ENCODE measurements at regions not wholly inside any gene's neighbourhood (a gene's known extent, or its start where the extent isn't known, plus 50 kb on each side); places are given as distances from the start of the nearest gene placed in this dataset.

DNA sequence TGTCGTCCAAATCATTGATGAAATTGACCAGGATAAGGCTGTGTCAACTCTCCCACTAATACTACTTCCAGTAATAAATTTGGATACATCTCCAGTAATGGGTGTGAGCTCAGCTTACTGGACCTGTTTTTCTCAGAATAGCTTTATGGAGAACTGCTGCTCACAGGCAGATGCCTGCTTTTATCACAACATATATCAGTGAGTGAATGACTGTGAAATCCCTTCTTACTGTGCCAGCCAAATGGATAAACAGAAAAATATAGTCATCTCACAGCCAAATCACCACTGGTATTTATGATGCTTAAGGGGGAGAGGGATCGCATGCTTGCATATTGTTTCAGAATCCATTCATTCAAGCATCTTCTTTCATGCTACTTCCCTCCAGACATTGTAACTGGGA is 148.4 kb upstream of the PAPPA start:
- no peaks in the 10 kb centered on the region; a peak in 1 of 22 replicates for H3K9me3 ChIP-seq (replicated peaks in 1 of 11)
- no peak overlapping the region for H3K9ac ChIP-seq
- H3K27me3 ChIP-seq = no peaks in the 10 kb centered on the region
- H3K4me2 ChIP-seq = no peak overlapping the region
- no peaks in the 10 kb centered on the region for H3K4me1 ChIP-seq
- no peak overlapping the region for H3K27ac ChIP-seq
- no peak for TF ChIP-seq Cebpa-rat (IDR thresholded peaks at IDR 0.05)
- no peaks in the 10 kb centered on the region for H4K20me1 ChIP-seq
- H3K4me3 ChIP-seq = no peak overlapping the region
- no peaks in the 10 kb centered on the region for H3K36me3 ChIP-seq

DNA sequence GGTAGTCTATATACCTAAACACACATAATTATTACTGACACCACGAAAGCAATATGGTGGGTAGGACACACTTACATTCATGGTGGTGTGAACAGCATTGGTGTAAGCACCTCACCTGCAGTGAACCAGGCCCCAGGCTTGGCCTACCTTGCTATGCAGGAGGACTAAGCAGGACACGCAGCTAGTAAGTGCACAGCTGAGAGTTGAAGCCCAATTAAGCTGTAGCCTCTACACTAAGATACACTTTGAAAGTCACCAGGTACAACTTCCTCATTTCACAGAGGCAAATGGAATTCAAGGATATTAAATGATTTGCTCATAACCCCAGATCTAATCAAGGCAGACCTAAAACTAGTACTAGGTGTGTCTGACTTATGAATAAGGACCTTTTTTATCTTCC is 145.8 kb upstream of the PAPPA start:
- Histone ChIP-seq H3K4me1 (no peaks in the 10 kb centered on the region), H4K20me1 (no peaks in the 10 kb centered on the region), H3K9me3 (replicated peaks in 1 of 11) (no peaks in the 10 kb centered on the region; a peak in 1 of 22 replicates), H3K4me3 (no peak overlapping the region), H3K36me3 (no peaks in the 10 kb centered on the region), H3K27me3 (no peaks in the 10 kb centered on the region), H3K9ac (no peak overlapping the region), H3K4me2 (no peak overlapping the region), H3K27ac (no peak overlapping the region)
- no peak for TF ChIP-seq Cebpa-rat (IDR thresholded peaks at IDR 0.05)

DNA sequence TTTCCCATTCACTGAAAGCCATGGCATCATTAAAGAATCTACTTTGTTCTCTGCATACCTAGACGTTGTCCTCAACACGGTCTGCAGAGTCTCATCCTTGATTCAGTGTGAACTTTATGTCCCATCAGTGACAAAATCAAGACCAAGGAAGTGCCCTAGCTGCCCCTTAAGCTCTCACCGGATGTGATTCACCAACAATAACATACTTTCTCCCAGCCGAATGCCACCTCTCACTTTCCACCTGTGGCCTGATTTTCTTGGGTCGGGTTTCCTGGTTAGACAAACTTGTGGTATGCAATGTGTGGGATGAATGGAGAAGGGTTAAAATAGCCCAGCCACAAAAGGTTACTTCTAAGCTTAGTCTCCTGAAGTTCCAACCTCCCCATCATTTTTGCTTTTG is 145.3 kb upstream of the PAPPA start:
- Histone ChIP-seq H3K4me3 (no peak overlapping the region), H3K27me3 (no peaks in the 10 kb centered on the region), H3K27ac (no peak overlapping the region), H3K4me1 (no peaks in the 10 kb centered on the region), H4K20me1 (no peaks in the 10 kb centered on the region), H3K4me2 (no peak overlapping the region), H3K9me3 (replicated peaks in 1 of 11) (no peaks in the 10 kb centered on the region; a peak in 1 of 22 replicates), H3K9ac (no peak overlapping the region), H3K36me3 (no peaks in the 10 kb centered on the region)
- TF ChIP-seq Cebpa-rat (IDR thresholded peaks at IDR 0.05) = no peak

DNA sequence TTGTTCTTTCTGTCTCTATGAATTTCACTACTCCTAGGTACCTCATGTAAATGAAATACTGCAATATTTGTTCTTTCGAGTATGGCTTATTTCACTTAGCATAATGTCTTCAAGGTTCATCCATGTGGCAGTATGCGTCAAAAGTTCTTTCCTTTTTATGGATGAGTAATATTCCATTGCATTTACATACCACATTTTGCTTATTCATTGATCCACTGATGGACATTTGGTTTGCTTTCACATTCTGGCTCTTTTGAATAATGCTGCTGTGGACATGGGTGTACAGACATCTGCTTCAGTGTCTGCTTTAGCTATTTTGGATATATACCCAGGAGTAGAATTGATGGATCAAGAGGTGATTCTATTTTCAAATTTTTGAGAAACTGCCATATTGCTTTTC is 144.2 kb upstream of the PAPPA start:
- H3K27me3 ChIP-seq = no peaks in the 10 kb centered on the region
- no peak overlapping the region for H3K4me3 ChIP-seq
- H3K27ac ChIP-seq = no peak overlapping the region
- no peaks in the 10 kb centered on the region; a peak in 1 of 22 replicates for H3K9me3 ChIP-seq (replicated peaks in 1 of 11)
- H3K36me3 ChIP-seq = no peaks in the 10 kb centered on the region
- no peak for TF ChIP-seq Cebpa-rat (IDR thresholded peaks at IDR 0.05)
- H3K4me1 ChIP-seq = 0 out of 20 replicates have a peak, but pooled peaks cover 0 to under 1% (median 0%) of the 10 kb centered on the region in 10 experiments
- no peak overlapping the region for H3K4me2 ChIP-seq
- no peak overlapping the region for H3K9ac ChIP-seq
- H4K20me1 ChIP-seq = no peaks in the 10 kb centered on the region

DNA sequence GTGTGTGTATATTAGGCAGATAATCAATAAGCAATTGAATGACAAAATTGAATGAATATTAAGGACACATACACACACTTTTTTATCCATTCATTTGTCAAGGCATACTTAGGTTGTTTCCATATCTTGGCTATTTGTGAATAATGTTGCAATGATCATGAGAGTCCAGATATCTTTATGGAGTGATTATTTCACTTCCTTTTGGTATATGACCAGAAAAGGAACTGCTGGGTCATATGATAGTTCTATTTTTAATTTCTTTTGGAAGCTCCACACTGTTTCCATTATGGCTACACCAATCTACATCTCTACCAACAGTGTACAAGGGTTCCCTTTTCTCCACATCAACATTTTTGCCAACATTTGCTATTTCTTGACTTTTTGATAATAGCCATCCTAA is 137.7 kb upstream of the PAPPA start:
- peaks cover 0 to 15% (median 0%) of the 10 kb centered on the region in 10 experiments; a peak in 3 of 20 replicates for H3K4me1 ChIP-seq
- H3K27ac ChIP-seq = no peak overlapping the region
- H3K27me3 ChIP-seq = no peaks in the 10 kb centered on the region
- no peaks in the 10 kb centered on the region for H3K36me3 ChIP-seq
- H4K20me1 ChIP-seq = no peaks in the 10 kb centered on the region
- H3K4me3 ChIP-seq = no peak overlapping the region
- H3K9ac ChIP-seq = no peak overlapping the region
- H3K4me2 ChIP-seq = peak overlapping the region in 2 of 11 experiments; percentile 4 to 18; a peak in 3 of 22 replicates
- TF ChIP-seq Cebpa-rat (IDR thresholded peaks at IDR 0.05) = no peak
- H3K9me3 ChIP-seq (replicated peaks in 1 of 11) = no peaks in the 10 kb centered on the region

DNA sequence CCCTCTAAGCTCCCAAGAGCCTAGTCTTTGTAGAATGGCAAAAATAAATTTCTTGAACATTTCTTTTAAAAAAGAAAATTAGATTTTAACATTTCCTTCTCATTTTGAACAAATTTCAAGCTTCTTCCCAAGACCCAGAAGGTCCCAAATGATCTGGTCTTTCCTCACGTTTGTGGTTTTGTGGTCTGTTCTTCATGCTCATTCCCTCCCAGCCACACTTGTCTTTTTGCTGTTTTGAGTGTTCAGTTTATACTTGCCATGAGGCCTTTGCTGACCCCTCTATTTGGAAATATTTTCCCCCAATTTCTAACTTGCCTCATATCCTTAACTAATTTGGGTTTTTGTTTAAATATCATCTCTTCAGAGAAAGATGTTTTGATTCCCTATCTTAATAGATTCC is 133.4 kb upstream of the PAPPA start:
- Histone ChIP-seq H3K4me1 (peaks cover 0 to 12% (median 0%) of the 10 kb centered on the region in 10 experiments; a peak in 3 of 20 replicates), H3K9ac (no peak overlapping the region), H3K27ac (no peak overlapping the region), H3K4me3 (no peak overlapping the region), H3K9me3 (replicated peaks in 1 of 11) (no peaks in the 10 kb centered on the region), H3K36me3 (no peaks in the 10 kb centered on the region), H3K27me3 (no peaks in the 10 kb centered on the region), H4K20me1 (no peaks in the 10 kb centered on the region), H3K4me2 (no peak overlapping the region)
- no peak for TF ChIP-seq Cebpa-rat (IDR thresholded peaks at IDR 0.05)

DNA sequence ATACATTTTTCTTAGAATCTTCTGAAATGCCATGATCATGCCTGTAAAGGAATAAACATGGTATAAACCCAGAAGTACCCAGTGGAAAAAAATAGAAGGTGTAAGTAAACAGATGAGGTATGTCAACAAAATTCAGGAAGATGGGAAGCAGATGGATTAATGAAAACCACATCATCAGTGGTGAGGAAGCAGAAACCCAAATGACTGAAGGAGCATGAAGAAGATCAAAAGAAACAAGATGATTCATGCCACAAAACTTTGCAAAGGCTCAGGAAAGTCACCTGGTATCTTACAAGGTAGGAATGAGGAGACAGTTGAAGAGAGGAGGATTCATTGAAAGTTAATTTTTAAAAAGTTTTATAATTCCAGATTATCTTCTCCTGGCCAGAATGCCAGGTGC is 132.8 kb upstream of the PAPPA start:
- H4K20me1 ChIP-seq = no peaks in the 10 kb centered on the region
- H3K9me3 ChIP-seq (replicated peaks in 1 of 11) = no peaks in the 10 kb centered on the region
- H3K4me2 ChIP-seq = peak overlapping the region in 3 of 11 experiments; percentile 1 to 4 (median 3); a peak in 1 of 22 replicates
- H3K36me3 ChIP-seq = no peaks in the 10 kb centered on the region
- H3K4me1 ChIP-seq = peaks cover 0 to 7% (median 0%) of the 10 kb centered on the region in 10 experiments; a peak in 3 of 20 replicates
- H3K27me3 ChIP-seq = no peaks in the 10 kb centered on the region
- no peak overlapping the region for H3K4me3 ChIP-seq
- TF ChIP-seq Cebpa-rat (IDR thresholded peaks at IDR 0.05) = no peak
- no peak overlapping the region for H3K27ac ChIP-seq
- no peak overlapping the region for H3K9ac ChIP-seq

DNA sequence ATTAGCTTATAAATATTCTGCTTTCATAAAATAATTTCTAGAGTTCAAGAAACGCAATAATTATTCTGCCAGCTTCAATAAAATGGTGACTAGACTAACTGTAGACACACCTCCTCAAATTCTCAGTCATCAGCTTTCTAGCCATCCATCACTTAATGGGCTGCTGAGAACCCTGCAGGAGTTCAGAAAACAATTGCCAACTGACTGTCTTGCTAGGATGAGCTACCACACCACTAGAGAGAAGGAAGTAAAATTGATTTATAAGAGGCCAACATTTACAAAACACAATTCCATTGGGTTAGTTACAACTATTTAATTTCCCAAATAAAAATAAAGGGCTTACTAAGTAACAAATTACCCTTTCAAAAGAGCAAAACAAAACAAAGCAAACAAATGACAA is 126.5 kb upstream of the PAPPA start:
- no peaks in the 10 kb centered on the region for H3K27me3 ChIP-seq
- no peak overlapping the region for H3K4me3 ChIP-seq
- TF ChIP-seq Cebpa-rat (IDR thresholded peaks at IDR 0.05) = no peak
- no peak overlapping the region for H3K4me2 ChIP-seq
- no peak overlapping the region for H3K27ac ChIP-seq
- H3K36me3 ChIP-seq = no peaks in the 10 kb centered on the region
- no peak overlapping the region for H3K9ac ChIP-seq
- peaks cover 0 to 7% (median 0%) of the 10 kb centered on the region in 10 experiments; a peak in 3 of 20 replicates for H3K4me1 ChIP-seq
- H4K20me1 ChIP-seq = no peaks in the 10 kb centered on the region
- H3K9me3 ChIP-seq (replicated peaks in 1 of 11) = peaks cover 0 to 14% (median 8%) of the 10 kb centered on the region in 11 experiments; a peak in 13 of 22 replicates

DNA sequence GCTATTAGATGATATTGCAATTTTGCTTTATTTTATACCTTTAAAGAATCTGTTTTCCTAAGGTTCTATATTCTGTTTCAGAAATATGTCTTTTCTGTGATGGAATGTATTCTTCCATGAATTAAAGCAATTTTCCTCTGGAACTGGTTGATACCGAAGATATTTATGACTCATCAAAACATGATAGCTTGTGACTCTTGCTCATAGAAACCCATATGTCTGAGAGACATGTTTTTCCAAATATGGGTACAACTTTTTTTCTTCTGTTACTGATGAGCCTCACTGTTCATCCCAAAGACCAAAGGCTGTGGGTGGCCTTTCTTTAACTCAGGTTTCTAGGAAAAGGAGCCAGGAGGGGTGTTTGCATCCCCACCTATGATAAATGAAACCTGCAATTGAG is 126.1 kb upstream of the PAPPA start:
- no peak overlapping the region for H3K9ac ChIP-seq
- no peaks in the 10 kb centered on the region for H3K27me3 ChIP-seq
- no peak overlapping the region for H3K4me3 ChIP-seq
- H3K36me3 ChIP-seq = no peaks in the 10 kb centered on the region
- no peaks in the 10 kb centered on the region for H4K20me1 ChIP-seq
- peaks cover 0 to 14% (median 8%) of the 10 kb centered on the region in 11 experiments; a peak in 13 of 22 replicates for H3K9me3 ChIP-seq (replicated peaks in 1 of 11)
- TF ChIP-seq Cebpa-rat (IDR thresholded peaks at IDR 0.05) = no peak
- H3K4me2 ChIP-seq = peak overlapping the region in 2 of 11 experiments; percentile 23 to 28; a peak in 2 of 22 replicates
- no peak overlapping the region for H3K27ac ChIP-seq
- H3K4me1 ChIP-seq = peaks cover 0 to 7% (median 0%) of the 10 kb centered on the region in 10 experiments; a peak in 3 of 20 replicates

DNA sequence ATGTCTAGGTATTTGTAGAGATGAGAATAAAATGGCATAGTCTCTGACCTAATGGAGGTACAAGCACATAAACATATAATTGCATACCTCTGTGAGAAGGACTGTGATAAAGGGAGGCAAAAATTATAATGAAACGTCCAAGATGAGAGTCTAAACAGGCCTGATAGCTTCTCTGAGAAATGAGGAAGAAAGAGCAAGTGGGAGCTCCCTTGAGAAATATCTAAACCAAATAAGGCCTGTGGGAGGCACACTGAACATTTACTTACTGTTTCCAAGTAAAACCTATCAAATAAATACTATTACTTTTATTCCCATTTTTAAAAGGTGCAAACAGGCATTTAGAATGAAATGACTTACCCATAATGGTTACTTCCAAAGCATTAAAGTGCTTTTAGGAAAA is 125.6 kb upstream of the PAPPA start:
- Histone ChIP-seq H3K4me1 (peaks cover 0 to 7% (median 0%) of the 10 kb centered on the region in 10 experiments; a peak in 3 of 20 replicates), H3K27me3 (no peaks in the 10 kb centered on the region), H3K36me3 (no peaks in the 10 kb centered on the region), H3K4me3 (no peak overlapping the region), H3K9me3 (replicated peaks in 1 of 11) (peaks cover 0 to 14% (median 8%) of the 10 kb centered on the region in 11 experiments; a peak in 13 of 22 replicates), H3K27ac (no peak overlapping the region), H3K4me2 (peak overlapping the region in 2 of 11 experiments; percentile 23 to 28; a peak in 2 of 22 replicates), H4K20me1 (no peaks in the 10 kb centered on the region), H3K9ac (no peak overlapping the region)
- TF ChIP-seq Cebpa-rat (IDR thresholded peaks at IDR 0.05) = no peak

Data from BLaER1 treated with 17β-estradiol and CSF1 and Interleukin-3, amounts not matched to agents 10 nM and 100 nM (cell line).